ENCODE measurements at regions not wholly inside any gene's neighbourhood (a gene's known extent, or its start where the extent isn't known, plus 50 kb on each side); places are given as distances from the start of the nearest gene placed in this dataset.

DNA sequence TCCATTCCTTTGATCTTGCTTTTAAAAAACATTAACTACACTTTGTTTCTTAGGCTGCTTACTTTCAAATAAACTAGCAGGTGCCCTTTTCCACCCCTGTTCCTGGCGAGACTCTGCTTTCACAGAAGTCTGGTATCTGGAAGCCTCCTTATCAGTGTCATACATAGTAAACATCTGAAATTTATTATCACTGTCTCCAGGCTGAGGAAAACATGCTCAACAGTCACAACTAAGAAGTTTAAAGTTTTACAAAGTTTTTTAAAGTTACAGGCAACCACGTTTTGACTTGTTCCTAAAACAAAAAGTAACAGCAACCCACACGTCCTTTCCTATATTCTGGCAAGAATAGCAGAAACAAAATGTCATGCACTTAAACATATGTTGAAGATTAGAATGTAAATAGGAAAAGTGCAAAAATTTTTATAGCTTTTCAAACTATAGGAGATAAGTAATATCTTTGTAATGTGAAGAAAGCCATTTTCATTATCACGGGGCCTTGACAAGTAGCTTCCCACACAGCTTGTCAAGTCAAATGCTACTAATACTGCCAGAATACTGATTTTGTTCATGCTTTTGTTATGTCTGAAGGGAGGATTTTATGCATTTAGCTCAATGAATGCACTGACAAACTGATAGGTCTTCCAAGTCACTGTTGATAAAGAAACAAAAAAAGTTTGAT is 275.2 kb upstream of the KCNMB2 start:
- no peak for TF ChIP-seq EZH2 (IDR thresholded peaks at IDR 0.05; ENCODE audit: borderline replicate concordance, low read length)
- TF ChIP-seq, protein P1, sequence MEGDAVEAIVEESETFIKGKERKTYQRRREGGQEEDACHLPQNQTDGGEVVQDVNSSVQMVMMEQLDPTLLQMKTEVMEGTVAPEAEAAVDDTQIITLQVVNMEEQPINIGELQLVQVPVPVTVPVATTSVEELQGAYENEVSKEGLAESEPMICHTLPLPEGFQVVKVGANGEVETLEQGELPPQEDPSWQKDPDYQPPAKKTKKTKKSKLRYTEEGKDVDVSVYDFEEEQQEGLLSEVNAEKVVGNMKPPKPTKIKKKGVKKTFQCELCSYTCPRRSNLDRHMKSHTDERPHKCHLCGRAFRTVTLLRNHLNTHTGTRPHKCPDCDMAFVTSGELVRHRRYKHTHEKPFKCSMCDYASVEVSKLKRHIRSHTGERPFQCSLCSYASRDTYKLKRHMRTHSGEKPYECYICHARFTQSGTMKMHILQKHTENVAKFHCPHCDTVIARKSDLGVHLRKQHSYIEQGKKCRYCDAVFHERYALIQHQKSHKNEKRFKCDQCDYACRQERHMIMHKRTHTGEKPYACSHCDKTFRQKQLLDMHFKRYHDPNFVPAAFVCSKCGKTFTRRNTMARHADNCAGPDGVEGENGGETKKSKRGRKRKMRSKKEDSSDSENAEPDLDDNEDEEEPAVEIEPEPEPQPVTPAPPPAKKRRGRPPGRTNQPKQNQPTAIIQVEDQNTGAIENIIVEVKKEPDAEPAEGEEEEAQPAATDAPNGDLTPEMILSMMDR (conservative IDR thresholded peaks at IDR 0.05 in 1 of 2, IDR thresholded peaks at IDR 0.05 in 1 of 2; ENCODE audit: extremely low read depth in 1 of 2, insufficient read depth in 1 of 2, low read depth in 1 of 2, low read length in 2 of 2), result no peak

All from mammary epithelial cell (primary cell).